Type B pancreatic cell (in vitro differentiated cells): ENCODE measurements at regions not wholly inside any gene's neighbourhood (a gene's known extent, or its start where the extent isn't known, plus 50 kb on each side); places are given as distances from the start of the nearest gene placed in this dataset.

ENCODE experiments used
- DNase-seq: peaks from one replicate; pipeline ENCODE4 v3.0.0; 2021; ENCODE audit warnings: mixed read lengths; ENCODE audit not compliant: unreplicated experiment; ENCODE audit errors: extremely low spot score
- H3K27ac Mint-ChIP-seq: 2 replicates; pipeline ENCODE4 v1.8.0; 2021; ENCODE audit warnings: mild to moderate bottlenecking, mixed read lengths
- H3K27me3 Mint-ChIP-seq: 2 replicates; pipeline ENCODE4 v1.8.0; 2021; ENCODE audit warnings: mixed read lengths
- H3K36me3 Mint-ChIP-seq: 2 replicates; pipeline ENCODE4 v1.8.0; 2021; ENCODE audit warnings: mixed read lengths
- H3K4me1 Mint-ChIP-seq: one replicate; pipeline ENCODE4 v1.8.0; 2021; ENCODE audit warnings: mixed read lengths; ENCODE audit not compliant: unreplicated experiment
- H3K4me3 Mint-ChIP-seq: 2 replicates; pipeline ENCODE4 v1.8.0; 2021; ENCODE audit warnings: mild to moderate bottlenecking, mixed read lengths
- H3K9me3 Mint-ChIP-seq: 2 replicates; pipeline ENCODE4 v1.8.0; 2021; ENCODE audit warnings: mixed read lengths
- TF ChIP-seq, protein P1 (sequence below): fragments of 200-600 bp; sonication (generic); conservative IDR thresholded peaks from 2 replicates; pipeline ENCODE4 v1.5.0; 2021; ENCODE audit warnings: antibody characterized with exemption, mild to moderate bottlenecking

DNA sequence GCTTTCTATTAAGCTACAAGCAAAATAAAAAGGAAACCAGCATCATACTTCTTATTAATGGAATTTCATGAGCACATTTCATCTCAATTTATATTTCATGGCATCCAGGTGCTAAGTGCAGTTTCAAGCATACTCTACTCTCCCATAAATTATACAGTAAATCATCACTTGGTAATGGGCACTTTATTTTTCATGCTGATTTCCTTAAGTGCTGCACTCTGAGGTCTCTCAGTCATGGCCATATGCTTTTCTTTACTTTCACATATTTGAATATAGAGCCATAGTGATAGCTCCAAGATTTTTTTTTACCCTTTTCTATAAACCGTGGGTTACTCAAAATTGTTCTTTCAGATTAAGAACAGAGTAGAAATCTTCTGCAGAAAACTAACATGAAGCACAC lies 1505.7 kb upstream of the CADM2 start:
- DNase-seq: no peak
- Mint-ChIP-seq H3K4me3 (no peak overlapping the region), H3K9me3 (no peaks in the 10 kb centered on the region), H3K27me3 (no peaks in the 10 kb centered on the region), H3K4me1 (peaks cover 19% of the 10 kb centered on the region), H3K27ac (no peak overlapping the region), H3K36me3 (no peaks in the 10 kb centered on the region)
- TF ChIP-seq, protein P1, sequence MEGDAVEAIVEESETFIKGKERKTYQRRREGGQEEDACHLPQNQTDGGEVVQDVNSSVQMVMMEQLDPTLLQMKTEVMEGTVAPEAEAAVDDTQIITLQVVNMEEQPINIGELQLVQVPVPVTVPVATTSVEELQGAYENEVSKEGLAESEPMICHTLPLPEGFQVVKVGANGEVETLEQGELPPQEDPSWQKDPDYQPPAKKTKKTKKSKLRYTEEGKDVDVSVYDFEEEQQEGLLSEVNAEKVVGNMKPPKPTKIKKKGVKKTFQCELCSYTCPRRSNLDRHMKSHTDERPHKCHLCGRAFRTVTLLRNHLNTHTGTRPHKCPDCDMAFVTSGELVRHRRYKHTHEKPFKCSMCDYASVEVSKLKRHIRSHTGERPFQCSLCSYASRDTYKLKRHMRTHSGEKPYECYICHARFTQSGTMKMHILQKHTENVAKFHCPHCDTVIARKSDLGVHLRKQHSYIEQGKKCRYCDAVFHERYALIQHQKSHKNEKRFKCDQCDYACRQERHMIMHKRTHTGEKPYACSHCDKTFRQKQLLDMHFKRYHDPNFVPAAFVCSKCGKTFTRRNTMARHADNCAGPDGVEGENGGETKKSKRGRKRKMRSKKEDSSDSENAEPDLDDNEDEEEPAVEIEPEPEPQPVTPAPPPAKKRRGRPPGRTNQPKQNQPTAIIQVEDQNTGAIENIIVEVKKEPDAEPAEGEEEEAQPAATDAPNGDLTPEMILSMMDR: no peak

DNA sequence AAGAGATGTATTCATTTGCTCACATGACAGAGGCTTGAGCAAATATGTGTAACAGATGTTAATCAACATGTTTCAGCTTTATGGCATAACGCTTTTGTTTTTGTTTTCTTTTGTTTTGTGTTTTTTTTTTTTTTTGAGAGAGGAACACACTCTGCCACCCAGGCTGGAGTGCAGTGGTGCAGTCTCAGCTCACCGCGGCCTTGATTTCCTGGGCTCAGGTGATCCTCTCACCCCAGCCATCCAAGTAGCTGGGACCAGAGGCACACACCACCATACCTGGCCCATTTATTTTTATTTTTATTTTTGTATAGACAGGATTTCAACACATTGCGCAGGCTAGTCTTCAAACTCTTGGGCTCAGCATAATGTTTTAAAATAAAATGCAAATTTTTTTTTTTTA lies 1504.4 kb upstream of the CADM2 start:
- Mint-ChIP-seq H3K9me3 (no peaks in the 10 kb centered on the region), H3K36me3 (no peaks in the 10 kb centered on the region), H3K4me3 (no peak overlapping the region), H3K27ac (no peak overlapping the region), H3K27me3 (no peaks in the 10 kb centered on the region), H3K4me1 (peaks cover 19% of the 10 kb centered on the region)
- TF ChIP-seq, protein P1: no peak
- no peak for DNase-seq

DNA sequence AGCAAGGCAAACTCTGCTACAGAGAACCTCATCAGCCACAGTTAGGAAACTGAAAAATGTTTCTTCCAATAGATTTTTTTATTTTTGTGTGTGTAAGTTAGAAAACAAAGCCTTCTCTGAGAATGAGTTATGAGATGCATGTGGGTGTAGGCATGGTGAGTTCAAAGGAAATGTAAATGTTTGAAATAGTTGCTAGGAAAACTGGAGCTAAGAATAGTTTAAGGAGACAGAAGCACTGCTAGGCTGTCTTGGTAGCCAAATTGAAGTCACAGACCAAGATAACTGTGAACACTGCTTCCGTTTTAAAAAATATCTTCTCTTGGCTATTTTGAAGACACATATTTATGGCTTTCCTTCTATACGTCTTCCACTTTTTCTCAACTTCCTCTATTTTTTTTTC lies 1501.2 kb upstream of the CADM2 start:
- Mint-ChIP-seq H3K27ac (peak overlapping the region; percentile 42), H3K27me3 (no peaks in the 10 kb centered on the region), H3K9me3 (no peaks in the 10 kb centered on the region), H3K4me3 (no peak overlapping the region), H3K4me1 (peaks cover 14% of the 10 kb centered on the region), H3K36me3 (no peaks in the 10 kb centered on the region)
- TF ChIP-seq, protein P1: no peak
- DNase-seq: no peak

DNA sequence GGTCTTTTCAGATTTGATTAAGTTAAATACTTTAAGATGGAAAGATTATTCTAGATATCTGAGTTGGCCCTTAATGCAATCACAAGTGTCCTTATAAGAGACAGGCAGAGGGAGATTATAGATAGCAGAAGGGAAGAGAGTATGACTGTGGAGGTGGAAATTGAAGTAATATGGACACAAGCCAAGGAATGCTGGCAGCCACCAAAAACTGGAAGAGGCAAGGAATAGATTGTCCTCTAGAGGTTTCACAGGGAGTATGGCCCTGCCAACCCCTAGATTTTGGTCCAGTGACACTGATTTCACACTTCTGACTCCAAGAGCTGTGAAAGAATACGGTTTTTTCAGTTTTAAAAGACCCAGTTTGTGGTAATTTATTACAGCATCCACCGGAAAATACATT lies 1498.7 kb upstream of the CADM2 start:
- TF ChIP-seq, protein P1: no peak
- H3K27me3 Mint-ChIP-seq: no peaks in the 10 kb centered on the region
- no peaks in the 10 kb centered on the region for H3K36me3 Mint-ChIP-seq
- H3K4me1 Mint-ChIP-seq: peaks cover 14% of the 10 kb centered on the region
- no peaks in the 10 kb centered on the region for H3K9me3 Mint-ChIP-seq
- no peak overlapping the region for H3K4me3 Mint-ChIP-seq
- no peak overlapping the region for H3K27ac Mint-ChIP-seq
- no peak for DNase-seq

DNA sequence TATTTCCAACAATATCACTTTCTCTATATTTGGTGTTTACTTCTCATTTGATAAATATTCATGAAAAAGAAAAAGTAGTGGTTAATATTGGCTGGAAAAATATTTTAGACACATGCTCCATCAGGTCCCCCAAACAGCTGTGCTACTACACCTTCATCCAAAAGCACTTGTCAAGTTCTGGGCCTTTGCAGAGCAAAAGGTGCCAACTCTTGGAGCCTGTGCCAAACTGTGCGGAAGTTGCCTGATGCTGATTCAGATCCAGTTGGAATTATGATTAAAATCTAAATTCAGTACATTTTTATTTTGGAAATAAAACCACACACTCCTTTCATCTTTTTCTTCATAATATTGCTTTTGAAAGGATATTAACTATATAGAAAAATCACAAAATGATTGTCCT lies 1497.4 kb upstream of the CADM2 start:
- Mint-ChIP-seq H3K9me3 (no peaks in the 10 kb centered on the region), H3K27me3 (no peaks in the 10 kb centered on the region), H3K27ac (no peak overlapping the region), H3K4me1 (peaks cover 10% of the 10 kb centered on the region), H3K4me3 (no peak overlapping the region), H3K36me3 (no peaks in the 10 kb centered on the region)
- TF ChIP-seq, protein P1: no peak
- DNase-seq: no peak

DNA sequence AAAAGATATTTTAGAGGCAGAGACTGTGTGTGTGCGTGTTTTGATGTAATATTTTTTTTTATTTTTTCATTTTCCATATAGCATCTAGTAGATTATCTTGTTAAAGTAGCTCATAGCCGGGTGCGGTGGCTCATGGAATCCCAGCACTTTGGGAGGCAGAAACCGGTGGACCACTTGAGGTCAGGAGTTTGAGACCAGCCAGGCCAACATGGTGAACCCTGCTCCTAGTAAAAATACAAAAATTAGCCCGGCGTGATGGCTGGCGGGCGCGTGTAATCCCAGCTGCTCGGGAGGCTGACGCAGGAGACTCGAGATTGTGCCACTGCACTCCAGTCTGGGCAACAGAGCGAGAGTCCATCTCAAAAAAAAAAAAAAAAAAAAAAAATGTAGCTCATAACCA lies 1481.2 kb upstream of the CADM2 start:
- H3K27ac Mint-ChIP-seq: no peak overlapping the region
- H3K9me3 Mint-ChIP-seq: no peaks in the 10 kb centered on the region
- no peak for DNase-seq
- no peaks in the 10 kb centered on the region for H3K36me3 Mint-ChIP-seq
- H3K4me1 Mint-ChIP-seq: no peaks in the 10 kb centered on the region
- TF ChIP-seq, protein P1: no peak
- H3K4me3 Mint-ChIP-seq: no peak overlapping the region
- no peaks in the 10 kb centered on the region for H3K27me3 Mint-ChIP-seq
